ENCODE measurements at regions not wholly inside any gene's neighbourhood (a gene's known extent, or its start where the extent isn't known, plus 50 kb on each side); places are given as distances from the start of the nearest gene placed in this dataset.

- TF ChIP-seq CTCF (IDR thresholded peaks at IDR 0.05) (no peak), EP300 (IDR thresholded peaks at IDR 0.05) (no peak)
Measured at GRCh38 chr18:39846265-39846664, 2108.8 kb upstream of the PIK3C3 start.

Measured in ovary (tissue), 3 donors.